ENCODE measurements at regions not wholly inside any gene's neighbourhood (a gene's known extent, or its start where the extent isn't known, plus 50 kb on each side); places are given as distances from the start of the nearest gene placed in this dataset.

DNA sequence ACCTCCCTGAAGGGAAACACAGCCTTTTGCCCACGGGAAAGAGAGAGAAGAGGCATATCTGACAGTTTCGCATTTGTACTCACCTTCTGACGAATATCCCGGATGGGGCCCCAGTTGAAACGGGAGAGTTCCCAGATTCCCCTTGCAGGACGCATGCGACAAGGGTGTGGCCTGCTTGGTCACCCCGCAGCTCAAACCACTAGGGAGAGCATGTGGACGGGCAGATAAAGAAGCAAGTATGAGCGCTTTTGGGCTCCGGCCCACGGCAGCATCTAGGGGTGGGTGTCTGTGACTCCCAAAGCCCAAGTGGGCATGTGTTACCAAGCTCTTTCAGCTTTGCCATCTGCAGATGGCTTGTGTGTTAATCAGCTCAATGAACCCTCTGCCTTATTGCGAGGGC, 70.1 kb upstream of the MED14 start:
- TF ChIP-seq, protein P1, sequence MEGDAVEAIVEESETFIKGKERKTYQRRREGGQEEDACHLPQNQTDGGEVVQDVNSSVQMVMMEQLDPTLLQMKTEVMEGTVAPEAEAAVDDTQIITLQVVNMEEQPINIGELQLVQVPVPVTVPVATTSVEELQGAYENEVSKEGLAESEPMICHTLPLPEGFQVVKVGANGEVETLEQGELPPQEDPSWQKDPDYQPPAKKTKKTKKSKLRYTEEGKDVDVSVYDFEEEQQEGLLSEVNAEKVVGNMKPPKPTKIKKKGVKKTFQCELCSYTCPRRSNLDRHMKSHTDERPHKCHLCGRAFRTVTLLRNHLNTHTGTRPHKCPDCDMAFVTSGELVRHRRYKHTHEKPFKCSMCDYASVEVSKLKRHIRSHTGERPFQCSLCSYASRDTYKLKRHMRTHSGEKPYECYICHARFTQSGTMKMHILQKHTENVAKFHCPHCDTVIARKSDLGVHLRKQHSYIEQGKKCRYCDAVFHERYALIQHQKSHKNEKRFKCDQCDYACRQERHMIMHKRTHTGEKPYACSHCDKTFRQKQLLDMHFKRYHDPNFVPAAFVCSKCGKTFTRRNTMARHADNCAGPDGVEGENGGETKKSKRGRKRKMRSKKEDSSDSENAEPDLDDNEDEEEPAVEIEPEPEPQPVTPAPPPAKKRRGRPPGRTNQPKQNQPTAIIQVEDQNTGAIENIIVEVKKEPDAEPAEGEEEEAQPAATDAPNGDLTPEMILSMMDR (conservative IDR thresholded peaks at IDR 0.05; ENCODE audit: low read length): no peak
- no peak for TF ChIP-seq EZH2phosphoT487 (IDR thresholded peaks at IDR 0.05; ENCODE audit: borderline replicate concordance, low read depth, low read length)

Data from OCI-LY7 (cell line).